Uterus (tissue), 3 donors: ENCODE measurements at regions not wholly inside any gene's neighbourhood (a gene's known extent, or its start where the extent isn't known, plus 50 kb on each side); places are given as distances from the start of the nearest gene placed in this dataset. TPM values are rescaled to one million over a fixed set of nuclear protein-coding genes. Genes with fewer than 3 reads are reported as not detected.
"Not testable (repeated sequence)": the region's sequence is repeated elsewhere in the genome, so short reads cannot be mapped to it uniquely, and the experiment has no call there.

Experiments used
- DNase-seq, 2 donors: peaks; one replicate each; pipeline ENCODE4 v3.0.0-alpha.2; 2019 to 2020
- H3K27ac ChIP-seq, 2 donors: fragments of 200-600 bp; sonication (generic); 1 replicate in 1 of 2; 2 replicates in 1 of 2; pipeline ENCODE4 v1.5.1; 2016 to 2018
- H3K27me3 ChIP-seq, 2 donors: fragments of 200-600 bp; sonication (generic); one replicate each; pipeline ENCODE4 v1.5.1; 2018 to 2019; ENCODE audit warnings: control low read depth in 1 of 2
- H3K36me3 ChIP-seq, 2 donors: fragments of 200-600 bp; sonication (generic); one replicate each; pipeline ENCODE4 v1.5.1; 2019; ENCODE audit warnings: control low read depth in 1 of 2
- H3K4me1 ChIP-seq, 2 donors: fragments of 200-600 bp; sonication (generic); one replicate each; pipeline ENCODE4 v1.5.1; 2018 to 2019; ENCODE audit warnings: control low read depth in 1 of 2
- H3K4me3 ChIP-seq, 2 donors: fragments of 200-600 bp; sonication (generic); 1 replicate in 1 of 2; 2 replicates in 1 of 2; pipeline ENCODE4 v1.5.1; 2018 to 2019; ENCODE audit warnings: mild to moderate bottlenecking in 1 of 2
- H3K9me3 ChIP-seq, 2 donors: fragments of 200-600 bp; sonication (generic); one replicate each; pipeline ENCODE4 v1.5.1; 2019; ENCODE audit warnings: control low read depth in 1 of 2
- intact Hi-C: fragments of 100-400 bp; cut with DNase I; formaldehyde crosslinking; loops from one replicate; pipeline ENCODE4 v1.15.1; 2023; ENCODE audit warnings: low total_unique reads
- small RNA-seq: library from RNA; depleted of rRNA; stranded (forward); fragments of <200 nt; gene quantifications from one replicate; pipeline ENCODE3, GENCODE V24; 2016
- donor health status: DM: yes; HTN: yes; CAD: no.

DNA sequence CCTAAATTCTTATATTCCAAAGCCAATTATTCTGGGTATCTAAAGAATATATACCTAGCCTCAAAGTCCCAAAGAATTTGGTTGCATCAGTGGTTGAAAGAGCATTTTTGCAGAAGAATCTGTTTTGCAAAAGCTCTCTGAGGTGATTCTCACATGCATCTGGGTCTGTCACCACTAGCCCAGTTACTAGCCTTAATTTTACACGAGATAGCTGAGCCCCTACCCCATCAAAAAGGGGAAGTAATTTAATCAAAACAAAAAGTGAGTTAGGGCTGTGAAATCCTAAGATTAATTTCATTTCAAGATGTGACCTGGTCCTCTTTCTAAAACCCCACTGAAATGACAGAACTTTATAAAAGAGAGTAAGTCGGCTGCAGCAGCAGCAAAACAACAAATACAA is 53.7 kb upstream of the ZSCAN2 start:
- H3K27me3 ChIP-seq, H3K4me3 ChIP-seq, H3K4me1 ChIP-seq, H3K9me3 ChIP-seq, DNase-seq, intact Hi-C loops, H3K36me3 ChIP-seq, H3K27ac ChIP-seq: not testable (repeated sequence)

DNA sequence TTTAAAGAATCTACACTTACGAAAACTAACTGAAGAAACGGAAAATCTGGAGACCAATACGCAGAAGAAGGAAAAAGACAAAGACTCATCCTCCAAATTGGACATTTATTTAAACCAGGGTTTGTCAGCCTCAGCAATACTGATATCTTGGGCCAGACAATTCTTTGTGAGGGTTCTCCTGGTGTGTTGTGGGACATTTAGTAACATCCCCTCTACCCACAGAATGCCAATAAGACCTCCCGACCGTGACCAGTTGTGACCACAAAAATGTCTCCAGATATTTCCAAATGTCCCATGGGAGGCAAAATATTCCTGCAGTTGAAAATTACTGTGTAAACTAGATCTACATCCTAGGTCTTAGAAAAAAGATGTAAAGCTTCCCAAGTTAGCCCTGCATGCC is 50.3 kb upstream of the ZSCAN2 start:
- intact Hi-C loops, H3K4me3 ChIP-seq, H3K9me3 ChIP-seq, H3K36me3 ChIP-seq, H3K27me3 ChIP-seq, H3K4me1 ChIP-seq, H3K27ac ChIP-seq, DNase-seq: not testable (repeated sequence)

Small RNAs in the stretch of these regions (small RNA-seq; reads per million reads assigned to genes)
- gene AC048382.3, result not detected
- not detected for gene CSPG4P5
- not detected for gene RF00017
- not detected for gene RN7SL417P
